OCI-LY7 (cell line): ENCODE measurements at regions not wholly inside any gene's neighbourhood (a gene's known extent, or its start where the extent isn't known, plus 50 kb on each side); places are given as distances from the start of the nearest gene placed in this dataset.

ENCODE experiments used
- BruUV-seq: library from RNA; stranded (reverse); fragments of 400-500 nt; replicated peaks from 2 replicates; lab custom pipeline; 2021; lab: Mats Ljungman, UMichigan
- CTCF ChIA-PET: fragments of 300-600 bp; sonication (Branson Sonifier 250); formaldehyde crosslinking; loops from one replicate; lab custom pipeline; 2022; ENCODE audit warnings: antibody characterized with exemption; ENCODE audit not compliant: unreplicated experiment; lab: Charles Lee
- POLR2A ChIA-PET: fragments of 300-600 bp; sonication (Branson Sonifier 250); formaldehyde crosslinking; loops from one replicate; lab custom pipeline; 2022; ENCODE audit warnings: antibody characterized with exemption; lab: Charles Lee
- DNase-seq: peaks from one replicate; pipeline ENCODE4 v3.0.0-alpha.2; 2015; ENCODE audit warnings: low spot score
- H2AFZ ChIP-seq: fragments of 200-600 bp; sonication (generic), shearing (Covaris generic); 2 replicates; pipeline ENCODE4 v1.6.1; 2014; ENCODE audit warnings: mild to moderate bottlenecking, antibody characterized with exemption, low read length, moderate library complexity
- H3K27ac ChIP-seq: fragments of 200-600 bp; sonication (generic); 2 replicates; pipeline ENCODE4 v1.5.1; 2014; ENCODE audit warnings: mixed run types, low read depth, mild to moderate bottlenecking, moderate library complexity, low read length, inconsistent platforms; ENCODE audit not compliant: poor library complexity, severe bottlenecking
- H3K36me3 ChIP-seq: fragments of 200-600 bp; sonication (generic); 2 replicates; pipeline ENCODE4 v1.6.1; 2014; ENCODE audit warnings: mild to moderate bottlenecking, antibody characterized with exemption, low read length, moderate library complexity, mixed read lengths; ENCODE audit not compliant: insufficient read depth
- H3K4me1 ChIP-seq: fragments of 200-600 bp; sonication (generic); 2 replicates; pipeline ENCODE4 v1.5.1; 2014; ENCODE audit warnings: mild to moderate bottlenecking, low read length; ENCODE audit not compliant: insufficient read depth, poor library complexity, severe bottlenecking
- H3K4me2 ChIP-seq: fragments of 200-600 bp; sonication (generic); 2 replicates; pipeline ENCODE4 v1.6.1; 2014; ENCODE audit warnings: mild to moderate bottlenecking, low read length
- H3K4me3 ChIP-seq: fragments of 200-600 bp; sonication (generic); 2 replicates; pipeline ENCODE4 v1.5.1; 2014; ENCODE audit warnings: mild to moderate bottlenecking, low read depth, low read length; ENCODE audit not compliant: poor library complexity, severe bottlenecking
- H3K79me2 ChIP-seq: fragments of 200-600 bp; sonication (generic); 2 replicates; pipeline ENCODE4 v1.6.1; 2016; ENCODE audit warnings: low read depth, mild to moderate bottlenecking, low read length, moderate library complexity, mixed read lengths; ENCODE audit not compliant: insufficient read depth
- H3K9me2 ChIP-seq: fragments of 200-600 bp; sonication (generic); 2 replicates; pipeline ENCODE4 v1.6.1; 2016; ENCODE audit warnings: mild to moderate bottlenecking, low read length, mixed read lengths; ENCODE audit not compliant: insufficient read depth
- H3K9me3 ChIP-seq: fragments of 200-600 bp; sonication (generic); 2 replicates; pipeline ENCODE4 v1.6.1; 2014; ENCODE audit warnings: mild to moderate bottlenecking, mixed run types, low read length, mixed read lengths
- H4K20me1 ChIP-seq: fragments of 200-600 bp; sonication (generic); 2 replicates; pipeline ENCODE4 v1.6.1; 2014; ENCODE audit warnings: mild to moderate bottlenecking, antibody characterized with exemption, low read length, moderate library complexity, mixed read lengths; ENCODE audit not compliant: insufficient read depth
- CTCF ChIP-seq: fragments of 200-600 bp; sonication (generic); conservative IDR thresholded peaks from 2 replicates; pipeline ENCODE4 v1.5.1; 2014; ENCODE audit warnings: mild to moderate bottlenecking, antibody characterized with exemption, low read length, moderate library complexity, mixed read lengths
- EZH2phosphoT487 ChIP-seq: fragments of 200-600 bp; sonication (generic); IDR thresholded peaks from 2 replicates; pipeline ENCODE4 v1.6.1; 2018; ENCODE audit warnings: low read depth, borderline replicate concordance, mild to moderate bottlenecking, mixed run types, antibody characterized with exemption, low read length, moderate library complexity, mixed read lengths
- intact Hi-C: fragments of 100-400 bp; cut with micrococcal nuclease; formaldehyde crosslinking; loops from one replicate; pipeline ENCODE4 v1.10.0; 2022; ENCODE audit not compliant: unreplicated experiment

GRCh38 chr4:173991814-173992213 lies 291.7 kb downstream of the FBXO8 start:
- H4K20me1 ChIP-seq: no peaks in the 10 kb centered on the region
- no TSS peak for BruUV-seq
- H3K27ac ChIP-seq: no peak overlapping the region
- H3K9me2 ChIP-seq: no peaks in the 10 kb centered on the region
- no peak for DNase-seq
- CTCF ChIA-PET: no interaction called here
- no peaks in the 10 kb centered on the region for H3K79me2 ChIP-seq
- intact Hi-C loops: no loop called here
- H3K4me1 ChIP-seq: no peaks in the 10 kb centered on the region
- POLR2A ChIA-PET: no interaction called here
- no peak for TF ChIP-seq CTCF
- TF ChIP-seq EZH2phosphoT487: no peak
- H3K4me3 ChIP-seq: no peak overlapping the region
- no peaks in the 10 kb centered on the region for H3K9me3 ChIP-seq
- no peak overlapping the region for H2AFZ ChIP-seq
- no peaks in the 10 kb centered on the region for H3K36me3 ChIP-seq
- no peak overlapping the region for H3K4me2 ChIP-seq

GRCh38 chr4:173991316-173991715 lies 292.2 kb downstream of the FBXO8 start:
- H2AFZ ChIP-seq: no peak overlapping the region

GRCh38 chr4:173990869-173991210 lies 292.6 kb downstream of the FBXO8 start:
- no peak overlapping the region for H2AFZ ChIP-seq
- no TSS peak for BruUV-seq
- H4K20me1 ChIP-seq: no peaks in the 10 kb centered on the region
- H3K4me1 ChIP-seq: no peaks in the 10 kb centered on the region
- POLR2A ChIA-PET: no interaction called here
- H3K27ac ChIP-seq: no peak overlapping the region
- H3K4me3 ChIP-seq: no peak overlapping the region
- H3K36me3 ChIP-seq: no peaks in the 10 kb centered on the region
- CTCF ChIA-PET: no interaction called here
- intact Hi-C loops: no loop called here
- TF ChIP-seq CTCF (no peak), EZH2phosphoT487 (no peak)
- DNase-seq: no peak
- H3K9me3 ChIP-seq: no peaks in the 10 kb centered on the region
- H3K79me2 ChIP-seq: no peaks in the 10 kb centered on the region
- no peaks in the 10 kb centered on the region for H3K9me2 ChIP-seq
- H3K4me2 ChIP-seq: no peak overlapping the region

More at GRCh38 chr4:173991316-173991715, 292.2 kb downstream of the FBXO8 start:
- no peaks in the 10 kb centered on the region for H3K9me2 ChIP-seq
- no peaks in the 10 kb centered on the region for H3K4me1 ChIP-seq
- TF ChIP-seq EZH2phosphoT487: no peak
- TF ChIP-seq CTCF: no peak
- intact Hi-C loops: no loop called here
- no peak overlapping the region for H3K4me3 ChIP-seq
- CTCF ChIA-PET: no interaction called here
- H3K36me3 ChIP-seq: no peaks in the 10 kb centered on the region
- H3K27ac ChIP-seq: no peak overlapping the region
- H4K20me1 ChIP-seq: no peaks in the 10 kb centered on the region
- BruUV-seq: no TSS peak
- no peak overlapping the region for H3K4me2 ChIP-seq
- no peaks in the 10 kb centered on the region for H3K79me2 ChIP-seq
- no peak for DNase-seq
- POLR2A ChIA-PET: no interaction called here
- H3K9me3 ChIP-seq: no peaks in the 10 kb centered on the region
